HK-2 (cell line): ENCODE measurements at regions not wholly inside any gene's neighbourhood (a gene's known extent, or its start where the extent isn't known, plus 50 kb on each side); places are given as distances from the start of the nearest gene placed in this dataset.

Experiments used
- DNase-seq: peaks from one replicate; pipeline ENCODE4 v3.0.0-alpha.2; 2018; ENCODE audit not compliant: unreplicated experiment

DNA sequence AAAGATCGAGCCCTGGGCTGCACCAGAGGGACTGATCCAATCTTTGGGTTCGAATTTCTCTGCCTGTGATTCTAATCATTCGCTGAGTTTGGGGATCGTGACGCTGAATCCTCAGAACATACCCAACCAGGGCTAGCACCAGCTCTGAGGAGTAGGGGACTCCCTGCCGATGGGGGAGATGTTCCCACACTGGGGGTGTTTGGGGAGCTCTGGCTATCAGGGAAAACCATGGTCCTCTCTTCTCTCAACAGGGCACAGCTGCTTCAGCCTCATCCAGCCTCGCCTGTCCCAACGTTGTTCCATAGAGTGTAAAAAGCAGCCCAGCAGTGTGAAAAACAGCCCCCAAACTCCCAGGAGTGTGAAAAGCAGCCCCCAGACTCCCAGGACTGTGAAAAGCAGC lies 136.6 kb downstream of the ANKRD60 start:
- no peak for DNase-seq

DNA sequence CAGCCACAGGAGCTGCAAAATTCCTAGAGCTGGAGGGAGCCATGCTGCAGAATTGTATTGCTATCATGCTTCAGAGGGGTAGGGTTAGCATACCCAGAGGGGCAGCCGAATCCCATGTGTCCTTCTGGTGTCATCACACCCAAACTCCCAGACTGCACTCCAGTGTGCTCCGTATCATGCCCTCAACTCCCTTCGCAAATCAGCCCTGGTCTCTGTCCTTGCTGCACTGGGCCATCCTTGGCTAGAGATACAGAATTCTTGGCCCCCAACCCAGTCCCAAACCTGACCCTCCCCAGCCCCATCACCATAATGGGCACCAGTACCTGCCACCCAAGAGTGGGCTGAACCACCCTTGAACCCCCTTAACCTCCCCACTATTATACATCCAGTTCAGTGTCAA lies 138.3 kb downstream of the ANKRD60 start:
- no peak for DNase-seq

DNA sequence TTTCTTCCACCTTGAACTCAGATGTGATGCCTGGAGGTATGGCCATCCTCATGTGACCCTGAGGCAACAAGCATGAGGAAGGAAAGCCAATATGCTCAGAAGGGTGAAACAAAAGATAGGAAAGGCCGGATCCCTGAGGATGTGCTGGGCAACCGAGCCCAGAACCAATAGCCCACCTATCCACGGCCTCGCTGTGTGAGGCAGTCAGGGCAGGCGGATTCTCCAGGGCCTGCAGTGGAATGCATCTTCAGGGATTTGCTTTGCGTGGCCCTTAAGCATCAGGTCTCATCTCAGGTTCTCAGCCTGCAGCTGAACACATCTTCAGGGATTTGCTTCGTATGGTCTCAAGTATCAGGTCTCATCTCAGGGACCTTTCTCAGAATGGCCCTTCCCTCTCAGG lies 139.8 kb downstream of the ANKRD60 start:
- no peak for DNase-seq

DNA sequence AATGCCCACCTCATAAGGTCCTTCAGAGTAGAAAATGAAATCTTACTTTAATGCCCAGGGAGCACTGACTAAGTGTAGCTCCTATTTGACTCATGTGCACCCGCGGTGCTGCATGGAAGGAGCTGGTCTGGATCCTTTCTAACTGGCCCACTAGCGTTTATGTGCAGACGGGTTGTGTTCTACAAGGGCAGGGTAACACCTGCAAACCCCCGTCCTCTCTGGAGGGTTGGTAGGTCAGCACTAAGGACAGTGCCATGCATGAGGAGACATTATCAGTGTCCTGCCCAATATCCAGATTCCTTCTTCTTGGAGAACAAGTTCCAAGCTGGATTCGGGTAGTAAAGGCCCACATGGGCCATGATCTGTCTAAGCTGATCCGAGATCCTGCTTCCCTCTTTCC lies 140.3 kb downstream of the ANKRD60 start:
- DNase-seq: no peak

DNA sequence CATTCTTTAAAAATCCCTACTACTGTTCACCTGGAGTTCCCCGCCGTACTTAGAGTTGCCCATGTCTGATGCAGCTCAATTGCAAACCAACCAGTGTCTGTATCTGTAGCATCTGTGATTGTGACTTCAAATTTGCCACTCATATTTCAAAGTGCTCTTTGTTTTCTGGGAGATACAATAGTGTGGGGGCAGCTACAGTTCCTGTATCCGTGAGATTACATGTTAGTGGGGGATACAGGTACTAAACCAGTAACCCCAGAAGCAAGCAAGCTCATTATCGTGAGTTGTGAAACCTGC lies 140.9 kb downstream of the ANKRD60 start:
- no peak for DNase-seq

DNA sequence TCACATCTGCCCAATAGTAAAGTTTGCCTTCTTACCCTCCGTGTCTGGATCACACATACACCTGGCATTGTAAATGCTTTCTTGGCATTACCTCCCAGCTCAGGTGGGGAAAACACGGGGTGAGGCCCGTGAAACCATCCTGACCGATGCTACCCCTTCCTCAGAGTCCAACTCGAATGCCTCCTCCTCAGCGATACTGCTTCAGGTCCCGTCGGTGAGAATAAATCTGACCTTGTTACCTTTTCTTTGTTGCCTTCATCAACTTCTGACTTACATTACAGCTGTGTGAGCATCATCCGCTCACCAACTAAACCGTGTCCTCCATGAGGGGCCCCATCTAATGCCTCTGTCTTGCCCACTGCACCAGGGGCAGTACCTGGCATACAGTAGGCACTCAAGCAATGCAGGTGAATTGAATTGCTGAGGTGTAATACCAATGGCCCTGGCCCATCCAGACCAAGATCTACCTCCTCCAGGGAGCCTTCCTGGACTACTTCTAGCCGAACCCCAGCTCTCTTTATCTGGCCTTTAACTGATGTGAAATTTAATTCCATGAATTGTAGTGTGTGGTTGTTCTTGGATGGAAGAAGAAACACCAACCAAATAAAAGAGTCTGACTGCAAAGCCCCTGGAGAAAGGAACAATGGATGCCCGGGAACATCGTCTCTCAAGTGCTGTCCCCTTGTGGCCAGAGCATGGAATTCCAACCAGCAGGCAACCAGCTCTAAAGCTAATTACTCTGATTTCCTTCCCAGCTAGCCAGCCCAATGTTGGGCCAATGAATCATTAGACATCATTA lies 141.5 kb downstream of the ANKRD60 start:
- DNase-seq: peak; percentile 41

DNA sequence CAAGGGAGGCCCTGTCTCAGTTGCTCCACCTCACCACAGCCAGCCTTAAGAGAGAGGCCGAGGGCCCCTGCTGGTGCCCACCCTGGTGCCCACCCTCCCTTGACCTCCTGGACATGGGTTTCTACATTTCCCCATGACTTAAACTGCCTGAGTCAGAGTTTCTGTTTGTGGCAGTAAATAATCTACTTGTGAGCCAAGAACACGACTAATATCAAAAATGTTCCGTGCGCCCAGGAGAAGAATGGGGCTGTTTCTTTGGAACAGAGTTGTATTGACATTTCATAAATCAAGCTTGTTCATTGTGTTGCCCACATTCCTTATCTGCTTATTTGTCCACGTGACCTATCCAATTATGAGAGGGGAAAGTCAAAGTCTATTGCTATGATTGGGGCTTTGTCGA lies 143.5 kb downstream of the ANKRD60 start:
- DNase-seq: no peak

DNA sequence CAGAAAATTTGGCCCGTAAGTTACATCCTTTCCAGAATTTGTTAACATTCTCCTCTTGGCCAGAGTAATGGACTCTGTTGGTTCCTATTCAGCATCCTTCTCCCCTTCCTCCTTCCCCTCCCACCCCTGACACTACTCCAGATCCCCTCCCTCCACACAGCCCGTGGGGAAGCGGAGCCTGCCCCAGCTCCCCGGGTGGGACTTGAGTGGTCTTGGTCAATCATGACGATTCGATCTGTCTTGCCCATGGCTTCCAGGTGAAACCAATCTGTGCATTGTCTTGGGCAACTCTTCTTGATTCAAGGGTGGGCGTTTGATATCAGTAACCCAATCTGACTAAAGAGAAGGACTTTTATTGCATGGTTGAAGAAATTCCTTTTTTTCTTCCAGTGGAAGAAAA lies 143.9 kb downstream of the ANKRD60 start:
- DNase-seq: no peak

DNA sequence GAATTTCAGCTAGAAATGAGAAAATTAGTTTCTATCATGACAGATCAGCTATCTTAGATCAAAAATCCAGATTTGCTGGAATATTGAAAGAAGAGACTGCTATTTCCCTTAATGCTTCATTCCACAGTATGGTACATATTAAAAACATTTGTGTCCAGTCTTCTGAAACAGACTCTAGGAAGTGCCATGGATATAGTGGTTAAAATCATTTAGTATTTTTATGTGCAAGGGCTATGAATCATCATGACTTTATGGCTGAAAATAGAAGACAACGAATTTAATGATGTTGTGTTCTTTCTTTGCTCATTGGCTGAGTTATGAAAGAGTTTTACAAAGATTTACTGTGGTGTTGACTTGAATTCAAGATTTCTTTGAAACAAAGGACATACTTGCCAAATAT lies 146.6 kb downstream of the ANKRD60 start:
- no peak for DNase-seq

DNA sequence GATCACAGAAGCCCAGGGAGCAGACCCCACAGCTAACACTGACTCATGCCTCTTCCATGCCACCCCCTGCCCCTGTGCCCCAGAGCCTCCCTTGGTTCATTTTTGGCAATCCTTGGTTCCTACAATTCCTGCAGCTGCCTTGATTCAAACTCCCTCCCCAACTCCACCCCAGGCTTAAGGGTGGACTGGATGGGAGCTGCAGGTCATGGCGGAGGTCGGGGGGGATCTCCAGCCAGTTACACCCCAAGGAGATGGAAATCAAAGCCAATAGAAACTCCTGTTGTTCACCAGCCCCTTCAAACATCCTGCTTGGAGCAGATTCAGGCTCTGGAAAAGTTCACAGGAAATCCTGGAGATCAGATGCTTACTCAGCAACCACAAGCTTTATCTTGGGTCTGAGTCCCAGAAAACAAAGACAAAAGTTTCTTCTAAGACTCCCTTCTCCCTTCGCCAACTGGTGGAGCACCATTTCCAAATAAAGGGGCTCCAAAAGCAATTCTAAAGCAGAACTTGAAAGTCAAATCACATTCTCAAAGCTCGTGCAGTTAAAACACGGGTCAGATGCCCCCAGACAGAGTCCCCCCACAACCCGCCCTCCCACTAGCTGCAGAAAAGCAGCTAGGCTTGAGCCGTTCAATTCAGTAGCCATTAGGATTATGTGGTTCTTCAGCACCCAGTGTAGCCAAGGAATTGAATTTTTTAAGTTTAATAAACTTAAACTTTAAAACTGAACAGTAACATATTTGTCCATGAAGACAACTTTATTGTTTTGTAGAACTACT lies 149.5 kb downstream of the ANKRD60 start:
- no peak for DNase-seq

DNA sequence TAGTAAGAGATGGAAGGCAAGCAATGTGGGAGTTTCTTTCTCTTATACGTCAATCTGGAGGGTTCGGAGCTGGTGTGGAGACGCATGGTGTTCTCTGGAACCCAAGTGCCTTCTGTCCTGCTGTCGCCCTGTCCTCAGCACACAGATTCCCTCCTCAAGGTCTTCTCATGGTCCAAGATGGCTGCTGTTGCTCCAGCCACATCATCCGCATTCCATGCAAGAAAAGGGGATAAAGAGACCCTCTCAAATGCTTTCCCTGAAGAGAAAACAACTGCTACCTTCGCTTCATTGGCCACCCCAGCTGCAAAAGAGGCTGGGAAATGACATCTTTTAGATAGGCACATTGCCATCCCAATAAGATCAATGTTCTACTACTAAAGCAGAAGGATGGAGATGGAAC lies 151.2 kb downstream of the ANKRD60 start:
- DNase-seq: no peak

DNA sequence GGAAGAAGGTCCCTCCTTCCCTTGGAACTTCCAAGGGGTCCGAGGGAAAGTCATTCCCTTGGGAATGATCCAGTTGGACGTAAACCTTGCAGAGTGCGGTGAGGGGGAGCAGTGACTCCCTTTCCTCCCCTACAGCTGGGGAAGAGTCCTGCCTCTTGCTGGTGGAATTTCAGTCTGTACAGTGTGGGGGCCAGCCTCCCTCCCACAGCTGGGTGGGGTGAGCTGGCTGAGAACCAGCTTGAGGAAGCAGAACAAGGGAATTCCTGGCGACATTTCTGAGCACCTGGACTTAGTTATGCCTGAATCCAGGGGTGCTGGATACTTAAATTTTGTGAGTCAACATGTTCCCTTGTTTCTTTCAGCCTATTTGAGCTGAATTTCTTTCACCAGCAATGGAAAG lies 152.0 kb downstream of the ANKRD60 start:
- no peak for DNase-seq

DNA sequence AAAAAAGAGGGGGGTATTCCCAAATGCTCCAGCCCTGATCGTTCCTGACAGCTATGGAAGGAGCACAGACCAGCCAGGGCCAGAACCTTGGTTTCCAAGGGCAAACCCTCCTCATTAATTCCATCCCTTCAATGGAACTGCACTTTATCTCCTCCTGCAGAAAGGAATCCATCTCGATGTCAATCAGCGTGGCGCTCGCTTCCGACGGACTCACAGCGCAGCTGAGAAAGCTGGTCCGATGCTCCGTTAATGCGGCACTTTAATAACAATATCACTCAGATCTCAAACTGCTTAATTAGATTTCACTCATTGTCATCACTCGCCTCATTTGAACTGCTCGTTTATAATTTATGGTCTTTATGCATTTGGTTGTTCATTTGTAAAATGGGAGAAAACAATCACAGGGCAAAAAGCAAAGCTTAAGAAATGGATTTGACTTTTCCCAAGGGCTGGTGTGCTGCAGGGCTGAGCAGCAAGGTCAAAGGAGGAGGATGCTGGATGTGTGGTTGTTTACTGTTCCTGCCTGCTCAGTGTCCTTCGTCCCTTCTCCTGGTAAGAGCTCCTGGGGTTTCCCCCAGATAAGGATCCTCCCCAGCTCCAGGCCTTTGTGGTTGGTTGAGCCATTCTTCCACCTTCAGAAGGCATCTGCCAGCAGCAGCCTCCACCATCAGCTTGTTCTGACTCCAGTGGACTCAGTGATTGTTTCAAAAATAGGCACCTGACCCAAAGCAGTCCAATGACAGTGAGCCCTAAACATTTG lies 152.7 kb downstream of the ANKRD60 start:
- DNase-seq: no peak

DNA sequence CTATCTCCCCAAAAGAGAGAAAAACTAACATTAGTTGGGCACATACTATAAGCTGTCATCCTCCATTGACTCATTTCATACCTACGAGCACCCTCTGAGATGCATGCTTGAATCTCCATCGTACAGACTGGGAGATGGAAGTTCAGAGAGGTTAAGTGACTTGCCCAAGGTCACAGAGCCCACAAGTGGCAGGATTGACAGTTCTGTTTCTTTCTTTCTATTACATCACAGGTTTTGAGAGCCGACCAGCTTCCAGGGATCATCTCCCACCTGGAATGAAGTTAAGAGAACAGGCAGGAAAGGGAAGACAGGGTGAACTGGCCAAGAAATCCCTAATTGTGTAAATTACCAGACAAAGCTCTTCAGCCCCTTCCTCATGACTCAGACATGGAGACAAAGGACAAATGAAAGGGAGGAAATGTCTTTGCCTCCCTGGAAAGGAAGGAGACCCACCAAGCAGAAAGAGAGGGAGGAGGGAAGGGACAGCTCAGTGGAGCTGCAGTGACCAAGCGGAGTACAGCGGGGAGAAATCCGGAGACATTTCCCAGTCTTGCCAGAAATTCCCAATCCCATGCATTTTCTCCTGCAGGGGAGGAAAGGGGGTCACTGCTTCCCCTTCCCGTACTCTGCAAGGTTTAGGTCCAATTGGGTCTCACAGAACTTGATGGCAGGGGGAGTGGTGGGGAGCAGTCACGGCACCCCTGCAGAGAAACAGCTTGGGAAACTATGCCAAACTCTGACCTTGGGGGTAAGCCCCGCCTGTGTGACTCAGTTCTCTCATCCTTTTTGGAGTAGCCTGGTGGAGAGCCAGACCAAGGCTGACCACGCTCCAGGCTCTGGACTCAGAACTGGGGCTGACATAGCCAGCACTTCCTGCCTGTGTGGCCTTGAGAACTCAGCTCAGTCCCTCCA lies 154.3 kb downstream of the ANKRD60 start:
- no peak for DNase-seq

DNA sequence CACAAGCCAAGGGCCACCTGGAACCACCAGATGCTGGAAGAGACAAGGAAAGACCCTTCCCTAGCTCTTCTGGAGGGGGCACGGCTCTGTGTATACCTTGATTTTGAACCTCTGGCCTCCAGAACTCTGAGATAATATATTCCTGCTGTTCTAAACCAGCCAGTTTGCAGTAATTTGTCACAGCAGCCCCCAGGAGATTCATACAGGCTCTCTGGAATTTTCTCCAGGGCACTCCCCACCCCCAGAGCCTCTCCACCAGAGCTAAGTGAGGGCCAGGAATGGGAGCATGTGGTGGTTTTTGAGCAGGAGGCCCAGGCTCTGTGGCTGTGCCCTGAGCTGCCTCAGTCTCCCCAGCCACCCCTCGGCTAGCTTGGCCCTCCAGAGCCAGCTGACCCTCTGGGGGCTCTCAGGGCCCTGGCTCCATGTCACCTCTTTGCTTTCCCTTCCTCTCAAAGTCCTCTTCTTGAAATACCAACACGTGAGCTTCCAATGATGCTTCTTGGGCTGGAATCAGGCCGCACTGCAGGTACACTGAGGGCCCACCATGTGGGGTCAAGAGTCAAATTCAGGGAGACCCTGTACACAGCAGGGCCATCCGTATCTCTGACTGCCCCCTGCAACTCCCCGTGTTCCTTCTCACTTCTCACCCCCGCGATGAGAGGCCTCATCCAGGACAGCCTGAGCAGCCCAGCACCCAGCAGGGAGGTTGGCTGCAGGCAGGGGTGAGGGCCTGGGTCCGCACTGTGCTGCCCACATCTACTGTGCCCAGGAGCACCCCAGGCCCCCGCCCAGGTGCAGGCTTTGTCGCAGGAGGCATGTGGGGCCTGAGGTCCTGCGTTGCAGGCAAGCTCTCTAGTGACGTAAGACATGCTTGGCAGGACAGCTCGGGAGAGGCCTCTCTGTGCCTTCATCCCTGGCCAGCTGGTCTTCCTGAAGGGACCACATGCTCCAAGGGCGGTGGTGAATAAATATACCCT lies 155.5 kb downstream of the ANKRD60 start:
- no peak for DNase-seq

DNA sequence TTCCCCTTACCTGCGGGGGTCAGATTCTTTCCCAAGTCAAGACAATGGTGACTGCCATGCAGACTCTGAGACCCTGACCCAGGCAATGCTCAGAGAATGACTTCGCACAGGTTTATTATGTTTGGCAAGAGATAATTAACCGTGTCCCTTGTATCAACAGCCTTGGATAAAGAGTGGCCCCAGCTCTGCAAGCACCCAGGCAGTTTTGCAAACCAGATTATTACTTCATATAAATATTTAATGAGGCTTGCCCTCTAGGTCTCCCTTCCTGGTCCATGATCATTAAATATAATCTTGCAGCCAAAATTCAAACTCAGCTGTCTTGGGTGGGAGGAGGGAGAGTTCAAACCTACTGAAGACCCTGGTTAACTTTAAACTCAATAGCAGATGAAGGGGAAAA lies 156.5 kb downstream of the ANKRD60 start:
- no peak for DNase-seq

DNA sequence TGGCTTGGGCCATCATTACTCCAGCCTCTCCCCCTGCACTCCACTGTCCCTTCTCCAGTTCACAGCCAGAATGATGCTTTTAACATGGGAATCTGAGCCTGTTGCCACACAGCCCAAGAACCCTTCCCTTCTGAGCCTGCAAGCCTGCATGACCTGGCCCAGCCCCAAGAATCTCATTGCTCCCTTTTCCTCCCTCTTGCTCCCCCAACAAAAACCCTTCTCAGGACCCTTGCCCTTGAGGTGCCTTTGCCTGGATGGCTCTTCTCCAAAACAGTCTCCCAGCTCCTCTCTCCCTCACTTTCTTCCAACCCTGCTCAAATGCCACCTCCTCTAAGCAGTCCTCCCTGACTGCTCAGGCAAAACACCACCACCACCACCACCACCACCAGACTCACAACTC lies 157.2 kb downstream of the ANKRD60 start:
- no peak for DNase-seq

DNA sequence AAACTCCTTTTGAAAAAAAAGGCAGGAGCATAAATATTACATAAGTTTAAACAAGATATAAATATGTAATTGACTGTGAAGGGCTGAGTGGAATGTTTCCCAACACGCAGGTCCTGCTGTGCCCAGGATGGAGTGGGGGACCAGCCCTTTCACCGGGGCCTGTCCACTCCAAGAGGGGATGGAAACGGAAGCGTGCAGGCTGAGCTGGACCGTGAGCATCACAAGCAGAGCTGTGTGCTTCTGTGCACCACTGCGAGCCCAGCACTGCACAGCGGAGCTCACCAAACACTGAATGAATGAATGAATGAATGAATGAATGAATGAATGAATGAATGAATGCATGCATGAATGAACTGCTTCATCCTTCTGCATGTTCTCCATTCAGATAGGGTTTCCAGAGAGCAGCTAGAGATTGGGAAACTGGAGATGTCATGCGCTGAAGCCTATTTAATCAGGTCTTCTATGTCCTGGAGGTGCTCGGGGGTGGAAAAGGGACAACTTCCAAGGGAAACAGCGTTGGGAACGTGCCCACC lies 157.7 kb downstream of the ANKRD60 start:
- DNase-seq: no peak

DNA sequence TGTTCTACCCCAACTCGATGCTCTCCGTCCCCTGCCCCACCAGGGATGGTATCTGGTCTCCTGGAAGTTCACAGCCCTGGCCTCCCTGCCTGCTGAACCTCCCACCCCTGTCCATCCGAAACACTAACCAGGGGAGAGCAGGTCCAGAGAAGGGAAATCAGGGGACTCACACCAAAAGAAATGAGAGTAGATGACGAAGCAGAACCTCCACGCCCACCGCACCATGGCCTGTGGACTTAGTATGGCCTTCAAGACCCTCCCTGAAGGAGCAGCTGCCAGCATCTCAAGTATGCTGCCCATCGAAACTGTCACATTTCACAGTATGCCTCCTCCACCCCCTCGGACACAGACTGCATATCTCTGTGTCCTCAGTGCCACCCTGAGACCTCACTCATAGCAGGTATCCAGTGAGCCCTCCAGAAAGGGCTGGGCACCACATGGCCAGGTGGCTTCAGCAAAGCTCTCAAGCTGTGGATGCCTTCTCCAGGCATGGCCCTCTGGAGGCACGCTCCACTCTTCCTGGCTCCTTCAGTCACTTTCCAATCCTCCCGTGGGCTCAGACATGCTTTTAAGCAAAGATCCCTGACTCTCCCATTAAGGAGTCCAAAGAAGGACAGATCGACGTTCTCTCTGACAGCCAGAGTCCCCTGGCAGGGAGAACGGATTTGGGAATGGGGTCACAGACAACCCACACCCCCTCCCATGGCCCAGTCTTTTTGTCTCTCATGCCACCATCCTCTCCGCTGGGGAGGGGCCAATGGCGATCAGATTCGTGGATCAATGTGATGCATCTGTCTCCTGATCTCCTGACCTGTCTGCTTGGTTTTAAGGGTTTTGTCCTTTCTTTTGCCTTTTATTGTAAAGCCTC lies 158.4 kb downstream of the ANKRD60 start:
- no peak for DNase-seq
